ENCODE measurements at regions not wholly inside any gene's neighbourhood (a gene's known extent, or its start where the extent isn't known, plus 50 kb on each side); places are given as distances from the start of the nearest gene placed in this dataset.

GRCh38 chr6:164845773-164846172 lies 463.6 kb downstream of the C6orf118 start:
- Histone ChIP-seq H2BK120ac (ENCODE audit: low read depth, low read length) (no peak overlapping the region), H2AK9ac (replicated peaks; ENCODE audit: low read depth, low read length, poor library complexity) (no peak overlapping the region), H4K8ac (ENCODE audit: low read depth in 2 of 2, low read length in 2 of 2) (no peak overlapping the region), H4K91ac (ENCODE audit: insufficient read depth, low read depth, low read length) (no peak overlapping the region), H3K79me1 (ENCODE audit: low read depth in 1 of 2, low read length in 2 of 2) (no peaks in the 10 kb centered on the region), H3K4me2 (ENCODE audit: low read depth, low read length) (no peak overlapping the region), H3K27ac (ENCODE audit: insufficient read depth, low read length) (no peak overlapping the region), H3K36me3 (ENCODE audit: control insufficient read depth, insufficient read depth, low read length) (no peaks in the 10 kb centered on the region), H3K56ac (ENCODE audit: extremely low read depth, insufficient read depth, low read length) (no peak overlapping the region), H3K18ac (ENCODE audit: low read depth, low read length) (no peak overlapping the region), H3K9me1 (ENCODE audit: insufficient read depth, low read length) (no peaks in the 10 kb centered on the region), H3K9me3 (ENCODE audit: control insufficient read depth, insufficient read depth, low read length) (peaks cover 7% of the 10 kb centered on the region; the same call in 1 of the 2 replicates), H4K5ac (ENCODE audit: low read depth, low read length) (no peak overlapping the region), H2BK5ac (ENCODE audit: low read depth, low read length, poor library complexity, severe bottlenecking) (no peak overlapping the region), H3K4me1 (ENCODE audit: control insufficient read depth, insufficient read depth, low read length) (no peaks in the 10 kb centered on the region), H3K14ac (replicated peaks; ENCODE audit: low read depth, low read length) (no peak overlapping the region), H2BK15ac (ENCODE audit: low read depth, low read length) (no peak overlapping the region), H3K4ac (ENCODE audit: low read depth, low read length) (no peak overlapping the region), H4K20me1 (ENCODE audit: insufficient read depth, low read length) (no peaks in the 10 kb centered on the region), H3K9ac (ENCODE audit: low read depth, low read length) (no peak overlapping the region), H3K27me3 (ENCODE audit: control insufficient read depth, insufficient read depth, low read length) (no peaks in the 10 kb centered on the region), H3K4me3 (ENCODE audit: insufficient read depth, low read depth, low read length) (no peak overlapping the region), H3K23ac (ENCODE audit: low read depth, low read length) (no peak overlapping the region), H2AFZ (replicated peaks; ENCODE audit: low read length, poor library complexity) (no peak overlapping the region), H2AK5ac (ENCODE audit: low read depth, low read length) (no peak overlapping the region), H2BK20ac (ENCODE audit: low read depth, low read length) (no peak overlapping the region)
- intact Hi-C loops (cut with micrococcal nuclease) = no loop called here
- BruUV-seq (replicated peaks) = no TSS peak
- TF ChIP-seq BHLHE40 (IDR thresholded peaks at IDR 0.05; ENCODE audit: low read depth, low read length) (no peak), CEBPB (IDR thresholded peaks at IDR 0.05; ENCODE audit: low read depth, low read length) (no peak), MAZ (IDR thresholded peaks at IDR 0.05; ENCODE audit: borderline replicate concordance, low read depth, low read length) (no peak), RAD21 (IDR thresholded peaks at IDR 0.05; ENCODE audit: low read length) (no peak), POLR2A (IDR thresholded peaks at IDR 0.05; ENCODE audit: low read depth, low read length) (no peak), SMC3 (IDR thresholded peaks at IDR 0.05; ENCODE audit: low read depth, low read length) (no peak), RCOR1 (IDR thresholded peaks at IDR 0.05; ENCODE audit: insufficient replicate concordance, low read length) (no peak), FOS (IDR thresholded peaks at IDR 0.05; ENCODE audit: low read depth, low read length) (no peak), RFX5 (IDR thresholded peaks at IDR 0.05; ENCODE audit: low read depth, low read length) (no peak), CTCF (conservative IDR thresholded peaks at IDR 0.05; ENCODE audit: low read depth, low read length) (no peak), MXI1 (IDR thresholded peaks at IDR 0.05; ENCODE audit: borderline replicate concordance, low read depth, low read length) (no peak), MAFK (IDR thresholded peaks at IDR 0.05; ENCODE audit: low read depth, low read length) (no peak)
- TF ChIP-seq, protein P1, sequence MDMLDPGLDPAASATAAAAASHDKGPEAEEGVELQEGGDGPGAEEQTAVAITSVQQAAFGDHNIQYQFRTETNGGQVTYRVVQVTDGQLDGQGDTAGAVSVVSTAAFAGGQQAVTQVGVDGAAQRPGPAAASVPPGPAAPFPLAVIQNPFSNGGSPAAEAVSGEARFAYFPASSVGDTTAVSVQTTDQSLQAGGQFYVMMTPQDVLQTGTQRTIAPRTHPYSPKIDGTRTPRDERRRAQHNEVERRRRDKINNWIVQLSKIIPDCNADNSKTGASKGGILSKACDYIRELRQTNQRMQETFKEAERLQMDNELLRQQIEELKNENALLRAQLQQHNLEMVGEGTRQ (IDR thresholded peaks at IDR 0.05; ENCODE audit: low read depth, low read length) = no peak
- TF ChIP-seq, protein P2, sequence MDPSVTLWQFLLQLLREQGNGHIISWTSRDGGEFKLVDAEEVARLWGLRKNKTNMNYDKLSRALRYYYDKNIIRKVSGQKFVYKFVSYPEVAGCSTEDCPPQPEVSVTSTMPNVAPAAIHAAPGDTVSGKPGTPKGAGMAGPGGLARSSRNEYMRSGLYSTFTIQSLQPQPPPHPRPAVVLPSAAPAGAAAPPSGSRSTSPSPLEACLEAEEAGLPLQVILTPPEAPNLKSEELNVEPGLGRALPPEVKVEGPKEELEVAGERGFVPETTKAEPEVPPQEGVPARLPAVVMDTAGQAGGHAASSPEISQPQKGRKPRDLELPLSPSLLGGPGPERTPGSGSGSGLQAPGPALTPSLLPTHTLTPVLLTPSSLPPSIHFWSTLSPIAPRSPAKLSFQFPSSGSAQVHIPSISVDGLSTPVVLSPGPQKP (IDR thresholded peaks at IDR 0.05; ENCODE audit: borderline replicate concordance, low read depth, low read length) = no peak
- ATAC-seq (ENCODE audit: low read depth) = no peak
- ChIA-PET CTCF (no interaction called here), POLR2A (ENCODE audit: unreplicated experiment) (no interaction called here)
- dilution Hi-C loops (cut with HindIII; ENCODE audit: low sequenced_read_pairs, unreplicated experiment) = no loop called here
- no peak for DNase-seq
- in situ Hi-C loops (cut with MboI; ENCODE audit: low sequenced_read_pairs) = no loop called here
- WGBS, 2 experiments (ENCODE audit: extremely low coverage in 2 of 2, insufficient read length in 1 of 2) = no CpG with 5 or more reads among the region's 1 CpG

Measured in IMR-90 (cell line).